Gastrocnemius medialis (tissue), 4 donors: ENCODE measurements at regions not wholly inside any gene's neighbourhood (a gene's known extent, or its start where the extent isn't known, plus 50 kb on each side); places are given as distances from the start of the nearest gene placed in this dataset.

Experiments
- ATAC-seq, 2 donors: fragments of 150-250 bp; one replicate each; pipeline ENCODE4 v1.9.1; 2016
- DNase-seq, 2 donors: peaks; one replicate each; pipeline ENCODE4 v3.0.0-alpha.2; 2019
- H3K27ac ChIP-seq, 4 donors: fragments of 200-600 bp; sonication (generic); 1 replicate in 1 of 4; 2 replicates in 3 of 4; pipeline ENCODE4 v1.5.1; 2016 to 2018; ENCODE audit warnings: mild to moderate bottlenecking in 2 of 4, moderate library complexity in 1 of 4
- H3K27me3 ChIP-seq, 3 donors: fragments of 200-600 bp; sonication (generic) in 2 of 3; 1 replicate in 1 of 3; 2 replicates in 2 of 3; pipeline versions ENCODE4 v1.5.1 to v1.6.0; 2016 to 2019; ENCODE audit warnings: mild to moderate bottlenecking in 1 of 3, moderate library complexity in 1 of 3
- H3K36me3 ChIP-seq, 2 donors: fragments of 200-600 bp; sonication (generic) in 1 of 2; one replicate each; pipeline ENCODE4 v1.5.1; 2017 to 2018
- H3K4me1 ChIP-seq, 2 donors: fragments of 200-600 bp; sonication (generic) in 1 of 2; one replicate each; pipeline ENCODE4 v1.5.1; 2016 to 2017; ENCODE audit warnings: mild to moderate bottlenecking in 2 of 2
- H3K4me3 ChIP-seq, 4 donors: fragments of 200-600 bp; sonication (generic) in 3 of 4; 1 replicate in 1 of 4; 2 replicates in 3 of 4; pipeline ENCODE4 v1.5.1; 2016 to 2019; ENCODE audit warnings: mild to moderate bottlenecking in 2 of 4
- H3K9me3 ChIP-seq, 3 donors: fragments of 200-600 bp; sonication (generic) in 2 of 3; 1 replicate in 1 of 3; 2 replicates in 2 of 3; pipeline ENCODE4 v1.5.1; 2016 to 2019
- POLR2A ChIP-seq, 2 donors: fragments of 450-650 bp; IDR thresholded peaks; one replicate each; pipeline ENCODE4 v1.6.1; 2017; ENCODE audit warnings: antibody characterized with exemption in 2 of 2, mild to moderate bottlenecking in 2 of 2, moderate library complexity in 2 of 2
- in situ Hi-C, 4 donors: fragments of 200-750 bp; cut with MboI; loops; one replicate each; pipeline versions ENCODE4 v1.15.0 to v1.8.0; 2017; ENCODE audit warnings: low sequenced_read_pairs in 4 of 4
- intact Hi-C: fragments of 100-400 bp; cut with DNase I; formaldehyde crosslinking; loops from one replicate; pipeline ENCODE4 v1.15.1; 2023; ENCODE audit warnings: low total_unique reads
- TF ChIP-seq, protein P1 (sequence below), 5 experiments: fragments of 450-650 bp in 3 of 5; fragments of 200-600 bp in 2 of 5; sonication (generic) in 2 of 5; IDR thresholded peaks in 4 of 5; conservative IDR thresholded peaks in 1 of 5; 1 replicate in 4 of 5; 2 replicates in 1 of 5; pipeline ENCODE4 v1.5.1; 2016 to 2019; ENCODE audit warnings: antibody characterized with exemption in 5 of 5, mild to moderate bottlenecking in 3 of 5, moderate library complexity in 3 of 5

GRCh38 chr11:30724274-30724673 is 138.1 kb upstream of the MPPED2 start:
- Histone ChIP-seq H3K27ac (no peak overlapping the region), H3K4me1 (no peaks in the 10 kb centered on the region), H3K27me3 (no peaks in the 10 kb centered on the region), H3K4me3 (no peak overlapping the region), H3K9me3 (no peaks in the 10 kb centered on the region), H3K36me3 (no peaks in the 10 kb centered on the region)
- TF ChIP-seq, protein P1, sequence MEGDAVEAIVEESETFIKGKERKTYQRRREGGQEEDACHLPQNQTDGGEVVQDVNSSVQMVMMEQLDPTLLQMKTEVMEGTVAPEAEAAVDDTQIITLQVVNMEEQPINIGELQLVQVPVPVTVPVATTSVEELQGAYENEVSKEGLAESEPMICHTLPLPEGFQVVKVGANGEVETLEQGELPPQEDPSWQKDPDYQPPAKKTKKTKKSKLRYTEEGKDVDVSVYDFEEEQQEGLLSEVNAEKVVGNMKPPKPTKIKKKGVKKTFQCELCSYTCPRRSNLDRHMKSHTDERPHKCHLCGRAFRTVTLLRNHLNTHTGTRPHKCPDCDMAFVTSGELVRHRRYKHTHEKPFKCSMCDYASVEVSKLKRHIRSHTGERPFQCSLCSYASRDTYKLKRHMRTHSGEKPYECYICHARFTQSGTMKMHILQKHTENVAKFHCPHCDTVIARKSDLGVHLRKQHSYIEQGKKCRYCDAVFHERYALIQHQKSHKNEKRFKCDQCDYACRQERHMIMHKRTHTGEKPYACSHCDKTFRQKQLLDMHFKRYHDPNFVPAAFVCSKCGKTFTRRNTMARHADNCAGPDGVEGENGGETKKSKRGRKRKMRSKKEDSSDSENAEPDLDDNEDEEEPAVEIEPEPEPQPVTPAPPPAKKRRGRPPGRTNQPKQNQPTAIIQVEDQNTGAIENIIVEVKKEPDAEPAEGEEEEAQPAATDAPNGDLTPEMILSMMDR (IDR thresholded peaks at IDR 0.05 in 4 of 5, conservative IDR thresholded peaks at IDR 0.05 in 1 of 5): no peak
- no peak for TF ChIP-seq POLR2A (IDR thresholded peaks at IDR 0.05)
- DNase-seq (no peak), ATAC-seq (no peak)
- intact Hi-C loops (no loop called here), in situ Hi-C loops (no loop called here)

GRCh38 chr11:30719371-30719770 is 133.2 kb upstream of the MPPED2 start:
- H3K9me3 ChIP-seq: no peaks in the 10 kb centered on the region
- in situ Hi-C loops: no loop called here

DNA sequence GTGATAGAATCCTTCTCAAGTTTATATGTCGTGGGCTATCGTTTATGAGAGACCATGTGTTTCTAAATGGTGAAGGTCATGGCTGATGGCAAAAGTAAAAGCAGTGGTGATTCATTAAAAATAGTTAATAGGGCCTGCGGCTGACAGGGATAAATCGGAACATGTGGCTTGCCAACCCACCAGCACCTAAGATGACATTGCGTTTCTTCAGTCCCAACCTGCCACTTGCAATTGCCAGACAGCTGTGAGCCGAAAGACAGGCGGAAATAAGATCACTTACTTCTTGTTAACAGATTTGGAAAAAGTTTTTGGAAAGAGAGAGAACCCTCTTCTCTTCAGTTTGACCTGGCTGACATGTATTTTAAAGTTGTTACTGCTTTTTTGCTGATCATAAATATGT is 131.5 kb upstream of the MPPED2 start:
- TF ChIP-seq POLR2A (IDR thresholded peaks at IDR 0.05): no peak
- TF ChIP-seq, protein P1 (IDR thresholded peaks at IDR 0.05 in 4 of 5, conservative IDR thresholded peaks at IDR 0.05 in 1 of 5): no peak
- H3K4me3 ChIP-seq: no peak overlapping the region
- no peaks in the 10 kb centered on the region for H3K27me3 ChIP-seq
- no peak for ATAC-seq
- intact Hi-C loops (no loop called here), in situ Hi-C loops (no loop called here)
- no peak overlapping the region for H3K27ac ChIP-seq
- no peaks in the 10 kb centered on the region for H3K36me3 ChIP-seq
- no peak for DNase-seq
- no peaks in the 10 kb centered on the region for H3K9me3 ChIP-seq
- H3K4me1 ChIP-seq: no peaks in the 10 kb centered on the region

More at GRCh38 chr11:30719371-30719770, 133.2 kb upstream of the MPPED2 start:
- no peak overlapping the region for H3K4me3 ChIP-seq
- no peak for TF ChIP-seq POLR2A (IDR thresholded peaks at IDR 0.05)
- TF ChIP-seq, protein P1 (IDR thresholded peaks at IDR 0.05 in 4 of 5, conservative IDR thresholded peaks at IDR 0.05 in 1 of 5): no peak
- DNase-seq (no peak), ATAC-seq (no peak)
- no peaks in the 10 kb centered on the region for H3K36me3 ChIP-seq
- H3K4me1 ChIP-seq: no peaks in the 10 kb centered on the region
- H3K27ac ChIP-seq: no peak overlapping the region
- intact Hi-C loops: no loop called here
- no peaks in the 10 kb centered on the region for H3K27me3 ChIP-seq

DNA sequence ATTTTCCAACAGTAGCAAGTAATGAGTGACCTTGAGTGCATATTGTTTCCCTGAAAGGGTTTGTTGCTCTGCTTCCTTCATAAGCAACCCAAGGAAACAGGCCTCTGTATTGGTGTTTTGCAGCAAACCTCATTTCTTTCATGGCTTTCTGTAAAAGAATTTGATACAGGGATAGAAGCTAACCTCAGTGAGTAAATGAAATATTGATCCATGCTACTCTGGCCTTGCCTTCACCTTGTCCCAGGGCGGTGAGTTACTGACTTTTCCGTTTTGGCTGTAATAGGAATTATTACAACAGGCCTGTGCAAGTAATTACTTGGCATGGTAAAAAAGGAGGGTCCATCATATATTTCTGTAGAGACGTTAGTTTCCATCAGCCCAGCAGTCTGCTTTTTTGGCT is 130.9 kb upstream of the MPPED2 start:
- intact Hi-C loops (no loop called here), in situ Hi-C loops (no loop called here)
- no peak overlapping the region for H3K4me3 ChIP-seq
- ATAC-seq: no peak
- no peaks in the 10 kb centered on the region for H3K9me3 ChIP-seq
- no peaks in the 10 kb centered on the region for H3K36me3 ChIP-seq
- TF ChIP-seq POLR2A (IDR thresholded peaks at IDR 0.05): no peak
- TF ChIP-seq, protein P1 (IDR thresholded peaks at IDR 0.05 in 4 of 5, conservative IDR thresholded peaks at IDR 0.05 in 1 of 5): no peak
- H3K27ac ChIP-seq: no peak overlapping the region
- H3K27me3 ChIP-seq: no peaks in the 10 kb centered on the region
- no peak for DNase-seq
- H3K4me1 ChIP-seq: no peaks in the 10 kb centered on the region

GRCh38 chr11:30712749-30713148 is 126.6 kb upstream of the MPPED2 start:
- H3K27ac ChIP-seq: no peak overlapping the region
- no peaks in the 10 kb centered on the region for H3K4me1 ChIP-seq
- no peak for TF ChIP-seq POLR2A (IDR thresholded peaks at IDR 0.05)
- TF ChIP-seq, protein P1 (IDR thresholded peaks at IDR 0.05 in 4 of 5, conservative IDR thresholded peaks at IDR 0.05 in 1 of 5): no peak
- intact Hi-C loops (no loop called here), in situ Hi-C loops (no loop called here)
- no peaks in the 10 kb centered on the region for H3K27me3 ChIP-seq
- H3K36me3 ChIP-seq: no peaks in the 10 kb centered on the region
- DNase-seq (no peak), ATAC-seq (no peak)
- no peaks in the 10 kb centered on the region for H3K9me3 ChIP-seq
- H3K4me3 ChIP-seq: no peak overlapping the region
